HG02970 (cell line): ENCODE measurements at regions not wholly inside any gene's neighbourhood (a gene's known extent, or its start where the extent isn't known, plus 50 kb on each side); places are given as distances from the start of the nearest gene placed in this dataset.
"Not testable (repeated sequence)": the region's sequence is repeated elsewhere in the genome, so short reads cannot be mapped to it uniquely, and the experiment has no call there.

Source experiments
- ATAC-seq: cut with Tn5 transposase; IDR thresholded peaks from one replicate; pipeline ENCODE4 v1.9.1; 2021; ENCODE audit warnings: mild to moderate bottlenecking, moderate library complexity, moderate number of reproducible peaks; ENCODE audit not compliant: unreplicated experiment, low FRiP score

DNA sequence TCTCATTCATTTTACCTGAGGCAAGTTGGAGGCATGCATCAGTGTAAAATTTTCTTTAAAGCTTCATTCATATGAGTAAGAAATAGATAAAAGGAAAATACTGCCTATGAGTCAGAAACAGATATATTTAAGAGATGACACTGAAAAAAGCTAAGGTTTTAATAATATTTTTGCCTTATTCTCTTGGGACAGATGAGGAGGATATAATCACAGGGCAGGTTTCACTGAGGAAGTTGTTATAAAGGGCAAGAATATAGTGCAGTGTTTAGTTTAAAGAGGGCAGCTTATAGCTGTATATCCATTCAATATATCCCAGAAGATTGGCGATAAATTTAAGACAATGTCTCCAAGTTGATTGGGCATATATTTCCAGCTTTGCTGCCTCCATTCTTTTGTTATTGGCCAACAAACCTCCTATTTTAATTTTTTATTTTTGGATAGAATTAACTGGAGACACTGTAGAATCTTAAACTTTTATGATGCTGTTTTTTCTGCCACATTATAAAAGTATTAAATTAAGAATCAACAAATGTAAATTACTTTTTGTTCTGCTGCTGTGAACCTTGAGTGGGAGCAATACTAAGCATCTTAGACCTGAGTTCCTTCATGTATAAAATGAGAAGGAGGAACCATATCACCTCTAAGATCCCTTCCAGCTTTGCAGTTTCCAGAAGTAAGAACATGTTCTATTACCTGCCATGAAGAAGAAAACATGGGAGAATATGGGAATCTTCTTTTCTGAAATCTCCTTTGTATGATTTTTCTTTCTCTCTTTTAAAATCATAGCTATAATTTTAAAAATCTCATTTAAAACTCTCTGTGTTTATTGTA, 171.6 kb downstream of the S1PR1 start:
- peak; percentile 18 for ATAC-seq

DNA sequence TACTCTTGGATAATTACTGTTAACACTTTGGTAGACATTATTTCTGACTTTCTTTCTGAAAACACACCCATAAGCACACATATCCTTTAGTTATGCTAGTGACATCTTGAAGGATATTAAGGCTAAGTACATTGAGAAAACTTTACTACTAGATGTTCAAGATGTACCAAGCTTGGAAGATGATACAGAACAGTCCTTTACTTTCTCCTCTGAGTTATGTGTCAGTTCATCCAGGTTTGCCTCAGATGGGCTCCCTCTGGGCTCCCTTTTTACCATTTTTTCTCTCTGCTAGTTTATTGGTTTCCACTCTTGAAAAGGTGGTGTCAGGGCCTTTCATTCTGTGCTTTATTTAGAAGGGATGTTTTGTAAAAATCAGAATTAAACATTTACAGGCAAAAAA, 172.3 kb downstream of the S1PR1 start:
- no peak for ATAC-seq

DNA sequence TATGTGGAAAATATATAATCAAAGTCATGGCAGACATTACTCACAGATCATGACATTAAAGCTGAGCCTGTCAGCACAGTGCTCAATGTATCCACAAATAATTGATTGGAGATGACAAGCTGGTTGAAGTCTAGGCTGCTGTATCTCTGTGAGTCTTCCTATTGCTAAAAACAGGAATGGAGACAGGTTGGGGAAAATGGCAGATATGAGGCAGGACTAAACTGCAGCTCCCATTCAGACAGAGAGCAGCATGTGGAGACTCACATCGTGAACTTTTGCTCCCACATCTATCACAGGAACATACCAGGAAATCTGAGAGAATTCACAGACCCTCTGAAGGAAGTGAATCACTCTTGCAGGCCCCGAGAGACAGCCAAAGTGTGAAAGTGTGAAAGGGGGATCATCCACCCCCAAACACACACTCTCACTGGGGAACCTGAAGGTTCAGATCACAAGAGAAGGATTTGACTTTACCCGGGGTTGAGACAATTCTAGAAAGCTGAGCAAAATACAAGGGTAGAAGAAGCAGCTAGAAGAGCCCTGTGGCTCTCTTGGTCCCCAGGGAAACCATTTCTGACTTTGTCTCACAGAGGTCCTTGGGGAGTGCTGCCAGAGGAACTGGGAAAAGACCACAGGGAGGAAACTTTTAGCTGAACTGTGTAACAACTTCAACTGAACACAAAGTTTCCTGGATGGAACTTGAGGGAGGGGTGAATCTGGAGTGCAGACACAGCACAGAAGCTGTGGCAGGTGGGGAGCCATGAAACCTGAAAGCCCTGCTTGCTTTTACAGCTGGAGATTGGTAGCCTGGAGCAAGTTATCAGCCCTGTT, 173.4 kb downstream of the S1PR1 start:
- peak; percentile 38 for ATAC-seq

DNA sequence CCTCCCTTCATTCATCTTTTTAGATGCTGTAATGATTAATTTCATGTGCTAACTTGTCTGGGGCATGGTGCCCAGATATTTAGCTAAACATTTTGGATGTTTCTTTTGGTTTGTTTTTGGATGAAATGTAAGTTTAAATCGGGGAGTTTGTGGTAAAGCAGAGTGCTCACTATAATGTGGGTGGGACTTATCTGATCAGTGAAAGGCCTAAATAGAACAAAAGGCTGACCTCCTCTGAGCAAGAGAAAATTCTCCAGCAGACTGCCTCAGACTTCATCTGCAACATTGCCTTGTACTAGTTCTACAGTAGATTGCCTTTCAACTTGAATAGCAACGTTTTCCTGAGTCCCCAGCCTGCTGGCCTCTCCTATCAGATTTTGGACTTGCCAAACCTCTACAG, 183.6 kb downstream of the S1PR1 start:
- no peak for ATAC-seq

DNA sequence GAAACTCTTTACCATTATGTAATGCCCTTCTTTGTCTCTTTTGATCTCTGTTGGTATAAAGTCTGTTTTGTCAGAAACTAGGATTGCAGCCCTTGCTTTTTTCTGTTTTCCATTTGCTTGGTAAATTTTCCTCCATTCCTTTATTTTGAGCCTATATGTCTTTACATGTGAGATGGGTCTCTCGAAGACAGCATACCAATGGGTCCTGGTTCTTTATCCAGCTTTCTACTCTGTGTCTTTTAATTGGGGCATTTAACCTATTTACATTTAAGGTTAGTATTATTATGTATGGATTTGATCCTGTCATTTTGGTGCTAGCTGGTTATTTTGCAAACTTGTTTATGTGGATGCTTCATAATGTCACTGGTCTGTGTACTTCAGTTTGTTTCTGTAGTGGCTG, 191.3 kb downstream of the S1PR1 start:
- not testable (repeated sequence) for ATAC-seq

DNA sequence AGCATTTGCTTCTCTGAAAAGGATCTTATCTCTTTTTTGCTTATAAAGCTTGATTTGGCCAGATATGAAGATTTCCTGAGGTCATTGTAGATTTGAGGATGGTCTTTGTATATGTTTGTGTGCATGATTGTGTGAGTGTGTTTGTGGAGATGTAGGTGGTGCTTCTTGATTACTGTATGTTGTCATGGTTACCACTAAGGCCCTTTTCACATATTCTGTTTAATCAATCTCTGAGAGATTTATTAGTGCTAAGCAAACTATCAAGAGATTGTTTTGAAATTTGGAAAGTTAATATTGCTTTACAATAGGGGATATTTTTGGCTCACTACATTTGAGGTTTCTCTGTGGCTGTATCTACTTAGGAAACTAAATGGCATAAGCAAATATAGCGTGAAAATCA, 191.7 kb downstream of the S1PR1 start:
- ATAC-seq: no peak

DNA sequence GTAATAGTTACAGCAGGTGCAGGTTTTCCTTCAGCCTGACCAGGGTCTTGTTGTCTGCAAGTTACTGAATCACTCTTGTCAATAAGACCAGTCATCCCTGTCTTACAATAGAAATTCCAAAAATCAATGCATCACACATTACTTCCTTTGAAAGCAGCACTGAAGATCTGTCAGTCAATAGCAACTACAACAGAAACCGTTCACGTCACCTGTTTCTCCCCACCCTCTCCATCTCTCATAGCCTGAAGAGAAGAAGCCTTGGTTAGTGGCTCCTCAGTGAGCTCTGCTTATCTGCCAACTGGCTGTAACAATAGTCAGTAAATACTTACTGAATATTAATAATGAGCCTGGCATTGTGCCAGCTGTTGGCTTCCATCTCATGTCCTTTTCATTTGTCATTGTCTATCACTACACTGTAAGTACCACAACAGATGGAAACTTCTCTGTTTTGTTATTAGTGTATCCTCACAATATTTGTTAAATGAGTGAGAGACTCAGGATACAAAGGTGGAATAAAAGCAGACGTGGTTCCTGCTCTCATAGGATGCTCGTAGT, 195.2 kb downstream of the S1PR1 start:
- ATAC-seq: no peak

DNA sequence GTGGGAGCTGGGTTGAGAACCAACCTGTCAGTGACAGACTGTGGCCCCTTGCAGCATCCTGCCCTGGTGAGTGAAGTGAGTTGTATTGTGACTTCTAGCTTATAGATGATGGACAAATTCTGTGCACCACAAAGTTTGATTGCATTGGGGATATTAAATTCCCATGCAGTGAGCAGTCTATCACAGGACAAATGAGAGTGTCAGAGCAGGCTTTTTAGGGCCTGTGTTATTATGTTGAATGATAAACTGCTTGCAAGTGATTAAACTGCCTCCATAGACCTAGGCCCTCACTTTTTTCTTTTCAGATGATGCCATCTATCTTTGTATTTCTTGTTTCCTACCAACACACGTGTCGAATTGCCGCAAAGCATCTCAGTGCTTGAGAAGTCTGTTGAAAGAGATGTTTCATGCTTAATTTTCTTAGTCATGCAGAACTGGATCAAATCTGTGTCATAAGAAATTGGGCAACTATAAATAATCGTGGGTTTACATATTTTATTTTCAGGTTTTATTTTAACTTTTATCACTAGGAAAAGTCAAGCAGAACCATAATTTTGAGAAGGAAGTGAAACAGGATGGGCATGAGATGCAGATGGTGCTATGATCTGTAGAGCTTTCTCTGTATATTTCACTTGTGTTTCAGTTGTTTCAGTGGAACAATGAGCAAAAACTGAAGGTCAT, 199.2 kb downstream of the S1PR1 start:
- peak; percentile 53 for ATAC-seq

DNA sequence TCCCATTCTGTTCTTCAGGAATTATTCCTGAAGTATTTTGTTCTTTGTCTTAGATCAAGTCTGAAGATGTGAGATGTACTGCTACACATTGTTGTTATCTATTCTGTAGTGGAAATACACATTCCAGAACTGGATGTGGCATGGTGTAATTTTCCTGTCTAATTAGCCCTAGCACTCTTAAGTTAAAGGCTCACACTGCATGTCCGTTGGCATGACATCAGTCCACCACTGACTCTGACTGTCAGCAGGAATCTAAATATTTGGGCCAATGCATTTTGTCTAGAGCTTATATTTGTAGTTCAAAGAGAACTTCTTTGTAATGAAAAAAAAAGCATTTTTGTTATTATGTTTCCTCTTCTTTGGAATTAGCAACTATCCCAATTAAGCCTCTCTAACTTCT, 201.0 kb downstream of the S1PR1 start:
- no peak for ATAC-seq

DNA sequence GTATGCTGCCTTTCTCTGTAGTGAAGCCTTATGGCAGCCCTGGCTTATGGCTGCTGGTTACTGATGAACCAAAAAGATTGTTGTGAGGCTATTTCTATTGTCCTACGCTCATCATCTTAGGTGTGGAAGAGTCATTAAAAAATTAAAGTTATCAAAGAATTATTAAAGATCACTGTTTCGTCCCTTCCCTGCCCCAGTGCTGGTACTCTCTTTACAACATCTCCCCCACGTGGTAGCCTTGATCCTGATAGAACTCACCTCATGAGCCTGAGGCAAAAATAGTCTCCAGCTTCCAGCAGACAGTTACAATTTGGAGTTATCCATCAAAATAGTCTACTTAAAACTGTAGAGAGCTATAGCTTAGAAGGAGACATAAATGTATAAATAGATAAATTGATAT, 201.5 kb downstream of the S1PR1 start:
- ATAC-seq: no peak

DNA sequence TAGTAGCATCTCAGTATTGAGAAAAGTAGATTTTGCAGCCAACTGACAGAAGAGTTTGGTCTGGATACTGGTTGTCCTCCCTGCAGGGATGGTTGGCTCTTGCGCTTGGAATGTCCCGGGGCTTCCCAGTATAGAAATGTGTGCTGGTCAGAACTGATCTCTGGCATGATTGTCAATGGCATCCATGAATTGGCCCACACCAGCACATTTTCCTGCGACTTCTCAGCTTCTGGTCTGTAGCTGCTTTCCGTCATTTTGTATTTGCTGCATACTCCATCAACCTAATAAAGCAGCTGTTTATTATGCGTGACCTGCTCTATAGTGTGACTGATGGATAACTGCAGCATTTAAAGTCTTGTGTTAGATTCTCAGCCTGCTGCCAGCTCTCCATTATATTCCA, 203.7 kb downstream of the S1PR1 start:
- no peak for ATAC-seq

DNA sequence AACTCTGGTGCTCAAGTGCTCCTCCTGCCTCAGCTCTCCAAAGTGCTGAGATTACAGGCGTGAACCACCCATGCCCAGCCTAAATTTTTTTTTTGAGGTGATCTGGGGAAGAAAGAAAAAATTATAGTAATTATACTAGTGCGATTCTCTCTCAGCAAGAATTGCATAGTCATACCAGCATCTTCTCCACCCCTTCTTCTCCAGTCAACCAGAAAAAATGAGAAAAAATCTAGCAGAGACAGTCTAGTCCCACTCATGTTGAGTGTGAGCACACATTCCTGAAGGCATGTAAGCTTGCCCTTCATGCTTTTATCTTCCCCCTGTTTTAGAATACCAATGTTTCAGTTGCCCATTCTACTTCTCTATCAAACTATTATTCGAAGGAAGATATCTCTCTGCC, 207.6 kb downstream of the S1PR1 start:
- ATAC-seq: no peak

DNA sequence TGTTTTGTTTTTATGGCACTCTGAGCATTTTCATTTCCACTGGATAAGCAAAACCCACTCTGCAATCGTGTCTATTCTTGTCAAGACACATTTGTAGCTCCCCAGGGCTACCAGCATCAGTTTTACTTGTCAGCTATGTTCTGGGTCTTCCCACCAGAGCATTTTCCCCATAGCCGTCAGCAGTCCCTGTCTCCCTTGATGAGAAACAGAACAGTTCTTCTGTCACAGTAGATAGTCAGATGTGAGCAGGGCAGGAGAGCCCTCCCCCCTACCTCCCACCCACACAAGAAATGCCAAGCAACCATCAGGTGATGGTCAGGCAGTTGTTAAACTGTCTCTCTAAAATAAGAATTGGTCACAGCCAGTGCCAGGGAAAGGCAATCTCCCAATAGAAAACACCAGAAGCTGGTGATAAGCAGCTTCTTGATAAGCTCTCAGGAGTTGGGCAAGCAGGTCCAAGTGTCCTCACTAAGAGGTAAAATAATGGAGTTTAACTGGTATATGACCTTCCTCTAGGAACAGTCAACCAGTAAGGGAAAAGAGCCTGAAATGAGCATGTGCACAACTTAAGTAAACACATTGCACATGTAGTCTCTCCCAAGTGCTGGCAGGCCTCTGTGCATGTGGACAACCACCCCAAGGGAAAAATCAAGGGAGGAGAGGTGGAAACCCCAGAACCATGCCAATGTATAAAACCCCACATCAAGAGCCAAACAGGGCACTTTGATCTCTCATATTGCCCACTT, 208.2 kb downstream of the S1PR1 start:
- no peak for ATAC-seq

DNA sequence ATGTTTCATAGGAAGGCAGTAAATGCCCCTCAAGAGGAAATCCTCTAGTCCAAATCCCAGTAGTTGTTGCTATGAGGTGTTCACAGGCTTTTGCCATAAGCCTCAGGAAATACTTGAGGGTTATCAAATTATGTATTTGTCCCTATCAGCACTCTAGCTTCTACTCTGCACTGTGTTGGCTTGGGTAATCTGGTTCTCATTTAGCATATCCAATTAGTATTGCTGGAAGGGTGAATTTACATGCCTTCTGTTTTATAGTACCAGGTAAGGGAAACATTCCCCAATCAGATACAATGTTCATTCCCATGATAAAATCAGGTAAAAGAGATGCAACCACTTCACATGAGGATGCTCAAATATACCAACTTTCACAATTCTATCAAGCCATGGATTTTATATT, 211.2 kb downstream of the S1PR1 start:
- ATAC-seq: no peak

DNA sequence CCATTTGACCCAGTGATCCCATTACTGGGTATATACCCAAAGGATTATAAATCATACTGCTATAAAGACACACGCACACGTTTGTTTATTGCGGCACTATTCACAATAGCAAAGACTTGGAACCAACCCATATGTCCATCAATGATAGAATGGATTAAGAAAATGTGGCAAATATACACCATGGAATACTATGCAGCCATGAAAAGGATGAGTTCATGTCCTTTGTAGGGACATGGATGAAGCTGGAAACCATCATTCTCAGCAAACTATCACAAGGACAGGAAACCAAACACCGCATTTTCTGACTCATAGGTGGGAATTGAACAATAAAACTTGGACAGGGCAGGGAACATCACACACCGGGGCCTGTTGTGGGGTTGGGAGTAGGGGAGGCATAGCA, 213.9 kb downstream of the S1PR1 start:
- ATAC-seq: not testable (repeated sequence)

DNA sequence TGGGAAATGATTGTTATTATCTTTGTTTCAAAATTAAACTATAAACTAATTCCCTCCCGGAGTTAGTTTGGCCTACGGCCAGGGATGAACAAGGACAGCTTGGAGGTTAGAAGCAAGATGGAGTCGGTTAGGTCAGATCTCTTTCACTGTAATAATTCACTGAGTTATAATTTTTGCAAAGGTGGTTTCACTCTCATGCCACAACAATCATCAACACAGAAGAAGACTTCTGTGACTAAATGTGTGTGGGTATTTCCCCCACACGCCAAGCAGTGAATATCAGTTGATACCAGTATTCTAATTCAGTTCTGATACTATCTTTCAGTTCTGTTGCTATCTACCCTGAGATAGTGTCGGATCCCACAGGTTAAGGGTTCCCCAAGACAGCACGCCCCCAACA, 215.1 kb downstream of the S1PR1 start:
- ATAC-seq: peak; percentile 51

DNA sequence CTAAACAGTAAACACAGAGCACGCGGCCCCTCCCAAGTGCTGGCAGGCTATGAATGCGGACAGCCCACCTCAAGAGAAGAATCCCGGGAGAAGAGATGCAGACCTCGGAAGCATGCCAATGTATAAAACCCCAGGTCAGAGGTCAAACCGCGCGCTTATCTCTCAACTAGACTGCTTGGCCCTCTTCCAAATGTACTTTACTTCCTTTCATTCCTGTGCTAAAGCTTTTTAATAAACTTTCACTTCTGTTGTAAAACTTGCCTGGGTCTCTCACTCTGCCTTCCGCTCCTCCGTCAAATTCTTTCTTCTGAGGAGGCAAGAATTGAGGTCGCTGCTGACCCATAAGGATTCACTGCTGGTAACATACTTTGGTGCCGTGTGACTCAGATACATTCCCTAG, 216.0 kb downstream of the S1PR1 start:
- ATAC-seq: no peak

DNA sequence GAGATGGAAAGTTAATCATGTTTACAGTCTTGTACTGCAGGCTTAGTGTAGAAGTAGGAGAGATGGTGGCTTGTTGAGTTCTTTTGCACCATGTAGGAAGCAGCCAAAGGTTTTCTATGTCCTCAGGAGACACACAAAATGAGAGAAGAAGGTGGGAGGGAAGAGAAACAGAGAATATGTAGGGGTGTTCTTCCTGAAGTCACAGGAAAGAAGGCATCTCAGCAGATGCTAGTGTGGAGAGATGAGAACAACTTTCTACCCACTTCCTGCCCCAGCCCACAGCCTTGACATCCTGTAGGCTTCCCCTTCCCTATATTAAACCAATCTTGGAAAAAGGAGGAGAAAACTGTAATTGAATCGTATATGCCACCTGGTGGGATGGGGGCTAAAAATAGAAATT, 217.0 kb downstream of the S1PR1 start:
- no peak for ATAC-seq

DNA sequence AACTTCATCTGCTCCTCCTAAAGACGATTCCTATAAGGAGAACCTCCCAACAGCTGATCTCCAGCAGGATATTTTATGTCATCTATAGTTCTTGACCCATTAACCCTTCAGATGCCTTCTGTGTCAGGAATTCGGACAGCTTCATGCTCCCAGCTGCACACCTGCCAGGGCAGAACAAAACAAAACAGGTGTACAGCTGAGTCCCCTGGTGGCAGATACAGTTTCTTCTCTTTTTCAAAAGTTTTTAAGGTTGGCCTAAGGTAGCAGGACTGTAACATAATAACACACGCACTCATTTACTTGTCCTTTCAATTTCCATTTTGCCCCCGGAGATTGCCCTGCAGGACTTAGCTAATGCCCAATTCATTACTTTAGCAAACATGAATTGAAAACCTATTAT, 218.3 kb downstream of the S1PR1 start:
- ATAC-seq: no peak

DNA sequence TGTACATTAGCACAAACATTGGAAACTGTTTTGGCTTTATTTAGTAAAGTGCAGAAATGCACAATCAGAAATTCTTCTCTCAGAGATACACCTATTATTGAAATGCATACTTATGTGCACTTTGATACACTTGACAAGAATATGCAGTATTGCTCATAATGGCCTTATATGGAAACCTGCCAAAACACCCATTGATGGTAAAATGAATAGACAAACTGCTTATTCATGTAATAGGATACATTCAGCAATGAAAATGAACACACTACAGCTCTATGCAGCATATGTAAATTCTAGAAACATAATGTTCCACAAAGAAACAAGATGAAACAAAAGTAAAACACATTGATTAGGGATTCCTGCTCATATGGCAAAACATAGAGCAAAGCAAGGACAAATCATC, 223.9 kb downstream of the S1PR1 start:
- no peak for ATAC-seq
